Spleen (tissue), 7 donors: ENCODE measurements at regions not wholly inside any gene's neighbourhood (a gene's known extent, or its start where the extent isn't known, plus 50 kb on each side); places are given as distances from the start of the nearest gene placed in this dataset.
"Not testable (repeated sequence)": the region's sequence is repeated elsewhere in the genome, so short reads cannot be mapped to it uniquely, and the experiment has no call there.

ENCODE experiments used
- POLR2A ChIP-seq, 3 donors: fragments of 450-650 bp; IDR thresholded peaks; one replicate each; pipeline ENCODE4 v1.5.1; 2017; ENCODE audit warnings: antibody characterized with exemption in 3 of 3, mild to moderate bottlenecking in 1 of 3
- POLR2AphosphoS5 ChIP-seq, 3 donors: sonication (generic); formaldehyde crosslinking; IDR thresholded peaks; one replicate each; pipeline ENCODE4 v1.5.1; 2017; ENCODE audit warnings: antibody characterized with exemption in 3 of 3
- TF ChIP-seq, protein P1 (sequence below), 11 experiments: fragments of 200-600 bp in 7 of 11; fragments of 450-650 bp in 4 of 11; sonication (generic) in 4 of 11; IDR thresholded peaks in 8 of 11; conservative IDR thresholded peaks in 3 of 11; 1 replicate in 7 of 11; 2 replicates in 4 of 11; pipeline versions ENCODE4 v1.4.0 to v1.8.0; 2016 to 2021; ENCODE audit warnings: antibody characterized with exemption in 11 of 11, inconsistent platforms in 4 of 11, mild to moderate bottlenecking in 1 of 11
- donor health status: DM: no; HTN: no; CAD: no; lungs with moderate emphysema.
- donor health status: DM: no; HTN: no; CAD: no.
- donor health status: DM: no; HTN: no; CAD: no.

- TF ChIP-seq, protein P1, sequence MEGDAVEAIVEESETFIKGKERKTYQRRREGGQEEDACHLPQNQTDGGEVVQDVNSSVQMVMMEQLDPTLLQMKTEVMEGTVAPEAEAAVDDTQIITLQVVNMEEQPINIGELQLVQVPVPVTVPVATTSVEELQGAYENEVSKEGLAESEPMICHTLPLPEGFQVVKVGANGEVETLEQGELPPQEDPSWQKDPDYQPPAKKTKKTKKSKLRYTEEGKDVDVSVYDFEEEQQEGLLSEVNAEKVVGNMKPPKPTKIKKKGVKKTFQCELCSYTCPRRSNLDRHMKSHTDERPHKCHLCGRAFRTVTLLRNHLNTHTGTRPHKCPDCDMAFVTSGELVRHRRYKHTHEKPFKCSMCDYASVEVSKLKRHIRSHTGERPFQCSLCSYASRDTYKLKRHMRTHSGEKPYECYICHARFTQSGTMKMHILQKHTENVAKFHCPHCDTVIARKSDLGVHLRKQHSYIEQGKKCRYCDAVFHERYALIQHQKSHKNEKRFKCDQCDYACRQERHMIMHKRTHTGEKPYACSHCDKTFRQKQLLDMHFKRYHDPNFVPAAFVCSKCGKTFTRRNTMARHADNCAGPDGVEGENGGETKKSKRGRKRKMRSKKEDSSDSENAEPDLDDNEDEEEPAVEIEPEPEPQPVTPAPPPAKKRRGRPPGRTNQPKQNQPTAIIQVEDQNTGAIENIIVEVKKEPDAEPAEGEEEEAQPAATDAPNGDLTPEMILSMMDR (IDR thresholded peaks at IDR 0.05 in 8 of 11, conservative IDR thresholded peaks at IDR 0.05 in 3 of 11): not testable (repeated sequence)
- TF ChIP-seq POLR2A, POLR2AphosphoS5 (IDR thresholded peaks at IDR 0.05): not testable (repeated sequence)
Measured at GRCh38 chr3:44172701-44173100, 69.0 kb upstream of the TOPAZ1 start.
